Peyer's patch (tissue), 4 donors: ENCODE measurements at regions not wholly inside any gene's neighbourhood (a gene's known extent, or its start where the extent isn't known, plus 50 kb on each side); places are given as distances from the start of the nearest gene placed in this dataset.

Source experiments
- CTCF ChIP-seq, 6 experiments: fragments of 450-650 bp in 4 of 6; fragments of 200-600 bp in 2 of 6; sonication (generic) in 1 of 6; IDR thresholded peaks; one replicate each; pipeline ENCODE4 v1.5.1; 2017 to 2019; ENCODE audit warnings: antibody characterized with exemption in 6 of 6, mild to moderate bottlenecking in 3 of 6, moderate library complexity in 1 of 6
- POLR2A ChIP-seq, 2 donors: fragments of 450-650 bp; IDR thresholded peaks; one replicate each; pipeline ENCODE4 v1.5.1; 2017; ENCODE audit warnings: antibody characterized with exemption in 2 of 2, mild to moderate bottlenecking in 2 of 2, moderate library complexity in 2 of 2

GRCh38 chr2:79271456-79271855, 111.9 kb upstream of the REG3A start:
- TF ChIP-seq CTCF (IDR thresholded peaks at IDR 0.05) = no peak
- TF ChIP-seq POLR2A (IDR thresholded peaks at IDR 0.05) = no peak
